Activated T-cell treated with anti-CD3 and anti-CD28 coated beads, Interleukin-2, amount 50 U/mL, for 72 hours (primary cell): ENCODE measurements at regions not wholly inside any gene's neighbourhood (a gene's known extent, or its start where the extent isn't known, plus 50 kb on each side); places are given as distances from the start of the nearest gene placed in this dataset.
"Not testable (repeated sequence)": the region's sequence is repeated elsewhere in the genome, so short reads cannot be mapped to it uniquely, and the experiment has no call there.

Experiments used
- ATAC-seq, 2 donors: fragments of 150-1000 bp; cut with Tn5 transposase; replicated peaks in 1 of 2; 2 replicates each; pipeline ENCODE4 v1.10.0; 2021; ENCODE audit warnings: moderate library complexity in 2 of 2, mild to moderate bottlenecking in 1 of 2
- DNase-seq, 2 donors: peaks; one replicate each; pipeline ENCODE4 v3.0.0; 2021 to 2022; ENCODE audit warnings: mixed read lengths in 1 of 2
- H3K27ac Mint-ChIP-seq: one replicate; pipeline ENCODE4 v1.8.0; 2022; ENCODE audit warnings: mild to moderate bottlenecking, moderate library complexity, mixed read lengths
- H3K27me3 Mint-ChIP-seq: one replicate; pipeline ENCODE4 v1.8.0; 2022; ENCODE audit warnings: low read depth, mixed read lengths
- H3K36me3 Mint-ChIP-seq, 2 donors: one replicate each; pipeline ENCODE4 v1.8.0; 2022; ENCODE audit warnings: mixed read lengths in 2 of 2, mild to moderate bottlenecking in 1 of 2; ENCODE audit not compliant: insufficient read depth in 2 of 2
- H3K4me1 Mint-ChIP-seq: one replicate; pipeline ENCODE4 v1.8.0; 2022; ENCODE audit warnings: low read depth, mixed read lengths
- H3K4me3 Mint-ChIP-seq, 2 donors: one replicate each; pipeline ENCODE4 v1.8.0; 2022; ENCODE audit warnings: mild to moderate bottlenecking in 2 of 2, mixed read lengths in 2 of 2, moderate library complexity in 2 of 2
- H3K9me3 Mint-ChIP-seq, 2 donors: one replicate each; pipeline ENCODE4 v1.8.0; 2022; ENCODE audit warnings: mixed read lengths in 2 of 2

DNA sequence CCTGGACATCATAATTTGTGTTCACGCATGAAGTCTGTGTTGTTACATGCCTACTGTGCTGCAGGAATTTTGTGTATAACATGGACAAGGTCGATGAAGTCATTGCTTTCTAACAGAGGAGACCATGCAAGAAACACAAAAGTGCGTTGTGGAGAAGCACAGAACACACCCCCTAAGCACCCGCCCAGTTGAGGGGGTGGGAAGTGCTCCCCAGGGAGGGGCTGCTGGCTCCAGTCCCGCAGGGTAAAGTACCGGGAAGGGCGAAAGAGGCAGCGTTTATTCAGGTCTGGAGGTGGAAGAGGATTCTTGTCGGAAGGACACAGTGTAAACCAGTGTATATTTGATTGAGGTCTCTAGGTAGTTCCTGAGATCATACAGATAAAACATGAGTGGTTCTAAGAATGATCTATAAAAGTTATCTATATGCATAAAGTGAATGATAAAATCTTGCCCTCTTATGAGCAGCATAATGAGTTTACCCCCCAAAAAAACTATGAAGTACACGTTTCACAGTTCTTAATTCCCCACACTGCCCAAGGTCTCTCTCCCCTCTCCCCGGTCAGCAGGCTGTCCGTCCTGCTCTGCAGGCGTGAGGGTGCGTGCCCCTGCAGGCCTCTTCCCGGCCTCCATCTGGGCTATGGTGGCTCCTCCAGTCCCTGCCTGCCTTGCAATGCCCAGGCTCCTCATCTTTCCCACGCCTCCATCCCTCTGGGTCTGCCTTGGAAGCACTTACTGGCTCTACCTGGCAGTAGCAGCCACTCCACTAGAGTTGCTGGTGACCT lies 159.7 kb downstream of the THBS2 start:
- ATAC-seq: no peak
- no peak overlapping the region for H3K4me3 Mint-ChIP-seq
- no peak for DNase-seq
- H3K27ac Mint-ChIP-seq: no peak overlapping the region
- H3K9me3 Mint-ChIP-seq: peaks cover 12 to 16% of the 10 kb centered on the region in 2 donors
- H3K4me1 Mint-ChIP-seq: no peaks in the 10 kb centered on the region
- peaks cover 7% of the 10 kb centered on the region in 2 donors for H3K36me3 Mint-ChIP-seq
- H3K27me3 Mint-ChIP-seq: no peaks in the 10 kb centered on the region

DNA sequence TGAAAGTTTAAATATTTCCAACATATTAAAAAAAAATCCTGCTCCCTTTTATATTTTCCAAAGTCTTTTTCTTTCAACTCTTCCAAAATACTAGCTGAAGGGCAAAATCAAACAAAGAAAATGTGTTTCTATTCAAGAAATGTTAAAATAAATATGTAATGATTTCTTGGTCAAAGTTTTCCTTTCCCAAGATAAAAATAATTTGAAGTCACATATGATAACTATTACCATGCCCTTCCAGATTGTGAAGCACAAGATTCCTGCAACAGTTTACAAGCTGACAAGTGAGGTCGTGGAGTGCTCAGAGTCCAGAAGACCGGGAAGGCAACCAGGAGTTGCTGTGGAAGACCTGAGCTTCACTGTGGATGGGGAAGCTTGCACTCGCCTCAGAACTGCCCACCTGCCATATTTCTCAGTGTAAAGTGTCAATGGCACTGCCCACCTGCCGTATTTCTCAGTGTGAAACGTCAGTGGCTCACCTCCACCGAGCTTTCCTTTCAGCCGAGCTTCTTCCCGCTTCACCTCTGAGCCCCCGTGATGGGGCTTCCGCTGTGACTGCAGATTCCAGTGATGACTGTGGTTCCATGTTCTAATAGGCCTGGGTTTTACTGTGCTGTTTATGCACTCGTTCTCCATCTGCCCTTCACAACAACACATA lies 160.5 kb downstream of the THBS2 start:
- H3K4me1 Mint-ChIP-seq: no peaks in the 10 kb centered on the region
- peaks cover 13 to 17% of the 10 kb centered on the region in 2 donors for H3K9me3 Mint-ChIP-seq
- H3K4me3 Mint-ChIP-seq: no peak overlapping the region
- no peaks in the 10 kb centered on the region for H3K27me3 Mint-ChIP-seq
- peaks cover 7 to 8% of the 10 kb centered on the region in 2 donors for H3K36me3 Mint-ChIP-seq
- ATAC-seq (no peak), DNase-seq (no peak)
- no peak overlapping the region for H3K27ac Mint-ChIP-seq

DNA sequence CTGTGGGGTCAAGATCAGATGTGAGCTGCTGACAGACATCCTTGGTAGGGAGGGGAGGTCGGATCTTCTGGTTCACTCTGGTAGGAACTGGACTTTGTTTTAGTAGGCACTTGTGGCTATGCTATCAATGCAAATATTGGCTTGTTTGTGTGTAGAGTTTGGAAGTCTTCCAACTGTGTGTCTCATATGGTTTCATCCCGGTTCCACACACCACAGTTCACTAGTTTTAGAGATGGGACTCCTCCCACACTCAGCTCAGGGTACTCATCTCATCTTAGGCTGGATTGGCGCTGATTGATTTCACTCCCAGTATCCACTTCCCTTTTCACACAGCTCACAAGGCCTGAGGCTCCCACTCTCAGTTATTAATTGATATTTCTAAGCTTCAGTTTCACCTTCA lies 161.3 kb downstream of the THBS2 start:
- peaks cover 13 to 17% of the 10 kb centered on the region in 2 donors for H3K9me3 Mint-ChIP-seq
- H3K27me3 Mint-ChIP-seq: no peaks in the 10 kb centered on the region
- ATAC-seq (no peak), DNase-seq (no peak)
- H3K4me3 Mint-ChIP-seq: no peak overlapping the region
- no peak overlapping the region for H3K27ac Mint-ChIP-seq
- peaks cover 7 to 8% of the 10 kb centered on the region in 2 donors for H3K36me3 Mint-ChIP-seq
- no peaks in the 10 kb centered on the region for H3K4me1 Mint-ChIP-seq

DNA sequence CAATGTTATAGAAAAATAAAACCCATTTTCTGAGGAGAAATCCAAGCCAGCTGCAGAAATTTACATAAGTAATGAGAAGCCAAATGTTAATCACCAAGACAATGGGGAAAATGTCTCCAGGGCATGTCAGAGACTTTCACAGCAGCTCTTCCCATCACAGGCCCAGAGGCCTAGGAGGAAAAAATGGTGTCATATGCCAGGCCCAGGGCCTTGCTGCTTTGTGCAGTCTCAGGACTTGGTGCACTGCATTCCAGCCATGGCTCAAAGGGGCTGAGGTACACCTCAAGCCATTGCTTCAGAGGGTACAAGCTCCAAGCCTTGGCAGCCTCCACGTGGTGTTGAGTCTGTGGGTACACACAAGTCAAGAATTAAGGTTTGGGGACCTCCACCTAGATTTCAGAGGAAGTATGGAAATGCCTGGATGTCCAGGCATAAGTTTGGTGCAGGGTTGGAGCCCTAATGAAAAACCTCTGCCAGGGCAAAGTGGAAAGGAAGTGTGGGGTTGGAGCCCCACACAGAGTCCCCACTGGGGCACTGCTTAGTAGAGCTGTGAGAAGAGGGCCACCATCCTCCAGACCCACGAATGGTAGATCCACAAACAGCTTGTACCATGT lies 163.0 kb downstream of the THBS2 start:
- ATAC-seq: not testable (repeated sequence)

DNA sequence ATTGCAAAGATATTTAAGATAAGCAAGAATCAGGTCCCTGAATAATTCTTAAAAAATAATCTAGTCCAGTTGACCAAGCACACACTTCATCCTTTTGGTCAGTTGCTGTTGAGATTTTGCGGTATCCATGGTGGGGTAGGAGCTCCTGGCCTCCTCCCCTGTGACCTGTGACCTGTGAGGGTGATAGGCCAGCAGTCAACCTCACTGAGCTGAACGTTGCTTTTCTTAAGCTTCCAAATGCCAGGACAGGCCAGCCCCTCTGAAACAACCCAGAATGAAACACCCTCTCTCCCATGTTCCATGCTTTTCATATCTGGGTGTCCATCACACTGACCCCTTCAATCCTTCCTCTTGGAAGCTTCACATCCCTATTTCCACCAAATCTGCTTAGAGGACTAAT lies 164.9 kb downstream of the THBS2 start:
- no peak for DNase-seq
- H3K27me3 Mint-ChIP-seq: no peaks in the 10 kb centered on the region
- H3K4me1 Mint-ChIP-seq: no peaks in the 10 kb centered on the region
- peaks cover 13 to 20% of the 10 kb centered on the region in 2 donors for H3K9me3 Mint-ChIP-seq
- H3K4me3 Mint-ChIP-seq: no peak overlapping the region
- ATAC-seq: no peak
- H3K36me3 Mint-ChIP-seq: peaks cover 7 to 8% of the 10 kb centered on the region in 2 donors
- no peak overlapping the region for H3K27ac Mint-ChIP-seq

More for the DNA sequence above, 163.0 kb downstream of the THBS2 start:
- H3K27ac Mint-ChIP-seq, H3K36me3 Mint-ChIP-seq, DNase-seq, H3K4me1 Mint-ChIP-seq, H3K27me3 Mint-ChIP-seq, H3K4me3 Mint-ChIP-seq: not testable (repeated sequence)
- H3K9me3 Mint-ChIP-seq: peaks cover 13 to 17% of the 10 kb centered on the region in 2 donors

DNA sequence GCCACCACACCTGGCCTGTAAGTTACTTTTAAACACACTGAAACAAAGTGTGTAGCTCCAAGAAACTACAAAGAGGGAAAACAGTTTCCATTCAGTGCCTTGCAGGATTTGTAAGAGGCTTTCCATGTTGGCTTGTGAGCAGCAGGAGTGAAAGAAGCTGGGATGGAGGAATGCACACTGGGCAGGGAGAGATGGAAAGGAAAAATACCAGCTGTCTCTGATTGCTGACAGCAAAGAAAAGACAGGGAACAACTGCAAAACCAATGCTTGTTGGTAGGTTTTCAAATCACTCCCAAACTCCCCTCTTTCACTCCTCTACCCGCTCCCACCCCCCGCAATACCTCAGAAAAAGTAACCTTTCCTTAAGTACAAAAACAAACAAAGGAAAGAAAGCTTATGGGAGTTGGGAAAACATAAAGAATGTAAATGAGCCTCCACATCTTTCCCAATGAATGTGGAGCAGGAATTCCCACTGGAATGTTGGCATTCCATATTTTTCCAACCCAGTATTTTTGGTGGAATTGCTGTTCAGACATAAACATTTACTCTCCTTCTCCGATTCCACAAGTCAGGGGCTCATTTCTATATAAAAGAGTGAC lies 166.1 kb downstream of the THBS2 start:
- H3K27ac Mint-ChIP-seq: no peak overlapping the region
- no peaks in the 10 kb centered on the region for H3K27me3 Mint-ChIP-seq
- no peak for ATAC-seq
- peaks cover 7 to 8% of the 10 kb centered on the region in 2 donors for H3K36me3 Mint-ChIP-seq
- H3K9me3 Mint-ChIP-seq: peaks cover 13 to 20% of the 10 kb centered on the region in 2 donors
- DNase-seq: no peak
- H3K4me3 Mint-ChIP-seq: no peak overlapping the region
- no peaks in the 10 kb centered on the region for H3K4me1 Mint-ChIP-seq

DNA sequence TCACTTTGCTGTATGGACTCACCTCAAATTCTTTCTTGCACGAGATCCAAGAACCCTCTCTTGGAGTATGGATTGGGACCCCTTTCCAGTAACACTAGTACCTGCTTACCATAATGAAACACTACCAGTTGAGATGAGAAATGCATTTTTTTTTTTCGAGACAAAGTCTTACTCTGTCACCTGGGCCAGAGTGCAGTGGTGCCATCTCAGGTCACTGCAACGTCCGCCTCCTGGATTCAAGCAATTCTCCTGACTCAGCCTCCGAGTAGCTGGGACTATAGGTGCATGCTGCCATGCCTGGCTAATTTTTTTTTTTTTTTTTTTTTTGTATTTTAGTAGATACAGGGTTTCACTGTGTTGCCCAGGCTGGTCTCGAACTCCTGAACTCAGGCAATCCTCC lies 167.0 kb downstream of the THBS2 start:
- H3K36me3 Mint-ChIP-seq, ATAC-seq, DNase-seq: not testable (repeated sequence)

DNA sequence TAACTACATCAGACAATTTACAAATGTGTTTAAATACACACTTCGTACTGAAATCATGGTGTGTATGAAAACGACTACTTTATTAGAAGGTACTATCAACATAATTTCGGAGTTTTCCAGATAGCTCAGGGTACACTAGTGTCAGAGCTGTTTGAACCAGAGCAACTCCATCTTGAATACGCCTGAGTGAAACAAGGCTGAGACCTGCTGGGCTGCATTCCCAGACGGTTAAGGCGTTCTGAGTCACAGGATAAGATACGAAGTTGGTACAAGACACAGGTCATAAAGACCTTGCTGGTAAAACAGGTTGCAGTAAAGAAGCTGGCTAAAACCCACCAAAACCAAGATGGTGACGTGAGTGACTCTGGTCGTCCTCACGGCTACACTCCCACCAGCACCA lies 167.6 kb downstream of the THBS2 start:
- H3K4me1 Mint-ChIP-seq: no peaks in the 10 kb centered on the region
- DNase-seq: no peak
- peaks cover 8 to 14% of the 10 kb centered on the region in 2 donors for H3K9me3 Mint-ChIP-seq
- H3K4me3 Mint-ChIP-seq: no peak overlapping the region
- no peak overlapping the region for H3K27ac Mint-ChIP-seq
- no peak for ATAC-seq
- peaks cover 7 to 8% of the 10 kb centered on the region in 2 donors for H3K36me3 Mint-ChIP-seq
- H3K27me3 Mint-ChIP-seq: no peaks in the 10 kb centered on the region

More for the DNA sequence above, 167.0 kb downstream of the THBS2 start:
- not testable (repeated sequence) for H3K27me3 Mint-ChIP-seq, H3K27ac Mint-ChIP-seq, H3K4me3 Mint-ChIP-seq, H3K4me1 Mint-ChIP-seq
- peaks cover 8 to 12% of the 10 kb centered on the region in 2 donors for H3K9me3 Mint-ChIP-seq

DNA sequence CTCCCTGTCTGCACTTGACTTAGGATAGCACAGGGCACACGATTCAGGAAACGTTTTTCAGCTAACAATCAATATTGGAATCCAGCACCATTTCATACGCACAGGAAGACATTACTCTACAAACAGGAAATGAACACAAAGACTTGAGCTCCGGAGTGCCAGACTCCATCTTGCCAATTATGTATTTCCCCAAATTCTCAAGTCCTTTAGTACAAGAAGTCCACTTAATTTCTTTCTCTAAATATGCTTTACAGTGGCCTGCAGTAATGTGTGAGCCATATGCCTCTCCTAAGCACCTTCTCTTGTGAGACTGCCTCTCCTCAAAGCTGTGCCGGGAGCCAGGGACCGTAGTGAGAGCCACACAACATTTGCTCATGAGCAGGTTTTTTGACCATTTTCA lies 168.2 kb downstream of the THBS2 start:
- H3K4me1 Mint-ChIP-seq: no peaks in the 10 kb centered on the region
- DNase-seq: no peak
- no peak overlapping the region for H3K4me3 Mint-ChIP-seq
- ATAC-seq: no peak
- H3K27me3 Mint-ChIP-seq: no peaks in the 10 kb centered on the region
- H3K9me3 Mint-ChIP-seq: peaks cover 8 to 14% of the 10 kb centered on the region in 2 donors
- no peak overlapping the region for H3K27ac Mint-ChIP-seq
- peaks cover 4 to 8% of the 10 kb centered on the region in 2 donors for H3K36me3 Mint-ChIP-seq

DNA sequence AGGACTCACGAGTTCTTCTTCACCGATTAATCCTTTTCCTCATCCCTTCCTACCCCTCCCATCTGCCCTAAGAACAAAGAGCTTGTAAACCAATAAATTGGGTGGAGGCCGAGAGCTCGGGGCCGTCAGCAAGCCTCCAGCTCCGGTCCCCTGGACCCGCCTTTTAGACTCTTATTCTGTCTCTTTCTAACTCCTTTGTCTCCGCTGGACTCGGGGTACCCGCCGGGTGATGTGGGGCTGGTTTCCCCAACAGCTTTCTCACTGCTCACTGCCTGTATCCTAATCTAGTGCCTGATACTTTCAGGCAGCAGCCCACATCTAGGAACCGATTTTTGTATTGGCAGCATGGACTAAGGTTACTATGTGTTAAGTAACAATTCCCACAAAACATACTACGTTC lies 169.1 kb downstream of the THBS2 start:
- ATAC-seq, DNase-seq, H3K4me3 Mint-ChIP-seq, H3K36me3 Mint-ChIP-seq, H3K9me3 Mint-ChIP-seq, H3K27ac Mint-ChIP-seq, H3K4me1 Mint-ChIP-seq, H3K27me3 Mint-ChIP-seq: not testable (repeated sequence)

DNA sequence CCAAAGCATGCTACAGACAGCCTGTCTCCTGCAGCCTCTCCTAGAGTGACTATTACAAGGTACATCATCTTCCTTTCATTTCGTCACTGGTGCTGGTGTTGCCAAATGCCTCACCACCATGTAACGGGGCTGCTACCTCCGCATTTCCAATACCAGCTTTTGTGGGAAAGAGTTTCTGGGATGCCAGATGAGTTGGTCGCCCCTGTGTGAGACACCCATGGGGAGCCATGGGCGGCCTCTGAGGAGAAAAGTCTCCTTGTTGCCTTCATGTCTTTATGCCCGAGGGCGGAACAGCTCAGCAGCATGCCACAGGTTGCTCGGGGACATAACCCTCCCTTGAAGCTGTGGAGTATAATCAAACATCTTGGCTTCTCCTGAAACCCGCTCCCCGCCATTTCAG lies 169.6 kb downstream of the THBS2 start:
- peaks cover 2 to 8% of the 10 kb centered on the region in 2 donors for H3K9me3 Mint-ChIP-seq
- no peaks in the 10 kb centered on the region for H3K4me1 Mint-ChIP-seq
- H3K27ac Mint-ChIP-seq: no peak overlapping the region
- ATAC-seq (no peak), DNase-seq (no peak)
- peaks cover 0 to 2% of the 10 kb centered on the region in 2 donors for H3K36me3 Mint-ChIP-seq
- no peaks in the 10 kb centered on the region for H3K27me3 Mint-ChIP-seq
- H3K4me3 Mint-ChIP-seq: no peak overlapping the region

DNA sequence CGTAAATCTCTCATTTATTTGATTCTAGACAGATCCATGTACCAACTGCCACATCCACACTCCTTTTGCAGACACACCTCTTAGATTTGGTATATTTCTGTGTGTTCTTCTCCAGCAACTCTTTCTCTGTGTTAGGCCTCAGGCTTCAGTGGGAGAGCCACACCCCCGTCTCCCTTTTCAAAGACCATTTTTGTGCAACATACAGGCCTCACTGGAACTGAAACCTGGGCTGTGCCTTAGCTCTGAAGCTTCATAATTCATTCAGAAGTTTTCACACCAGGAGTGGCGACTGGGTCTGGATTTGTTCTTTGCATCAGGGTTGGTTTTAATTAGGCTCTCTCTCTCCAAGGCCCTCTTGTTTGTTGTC lies 170.2 kb downstream of the THBS2 start:
- Mint-ChIP-seq H3K27ac (no peak overlapping the region), H3K36me3 (no peaks in the 10 kb centered on the region), H3K27me3 (no peaks in the 10 kb centered on the region), H3K9me3 (peaks cover 0 to 6% of the 10 kb centered on the region in 2 donors), H3K4me3 (no peak overlapping the region), H3K4me1 (no peaks in the 10 kb centered on the region)
- ATAC-seq (no peak), DNase-seq (no peak)
